ENCODE measurements at regions not wholly inside any gene's neighbourhood (a gene's known extent, or its start where the extent isn't known, plus 50 kb on each side); places are given as distances from the start of the nearest gene placed in this dataset.

DNA sequence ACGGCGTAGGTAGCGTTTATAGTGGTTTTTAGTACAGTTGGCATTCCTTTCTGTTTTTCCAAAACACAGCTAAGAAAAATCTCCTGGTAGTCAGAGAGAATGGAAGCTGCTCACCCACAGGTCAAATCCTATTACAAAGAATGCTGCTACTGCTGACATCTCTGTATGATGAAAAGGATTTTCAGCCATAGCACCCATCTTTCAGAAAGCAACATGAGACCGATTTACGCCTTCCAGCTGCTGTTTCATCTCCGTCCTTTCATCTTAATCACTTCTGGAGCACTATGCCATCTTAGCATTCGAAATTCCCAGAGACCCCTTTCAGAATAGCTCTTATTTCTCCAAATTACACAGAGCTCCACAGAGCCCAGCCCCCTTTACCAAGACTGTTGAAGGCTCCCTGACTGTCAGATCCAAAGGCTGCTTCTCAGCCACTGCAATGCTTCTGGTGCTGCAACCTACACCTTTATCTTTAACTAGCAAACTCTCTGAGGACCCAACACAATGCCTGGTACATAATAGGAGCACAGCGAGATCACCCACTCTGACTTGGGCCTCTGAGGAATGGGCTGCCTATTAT, 211.8 kb downstream of the NEDD1 start:
- no peak for DNase-seq (ENCODE audit: low spot score)
- no peaks in the 10 kb centered on the region for H3K4me1 ChIP-seq (ENCODE audit: insufficient read depth, low read length, poor library complexity, severe bottlenecking)
- no peaks in the 10 kb centered on the region for H3K36me3 ChIP-seq (ENCODE audit: insufficient read depth, low read length, poor library complexity, severe bottlenecking)
- ChIA-PET CTCF (no interaction called here), POLR2A (ENCODE audit: low non-redundant PET) (no interaction called here)
- H3K27me3 ChIP-seq (replicated peaks; ENCODE audit: insufficient read depth, low read depth, low read length, poor library complexity) = peaks cover 15% of the 10 kb centered on the region
- TF ChIP-seq CTCF (conservative IDR thresholded peaks at IDR 0.05; ENCODE audit: low read depth, low read length) (no peak), EZH2 (IDR thresholded peaks at IDR 0.05; ENCODE audit: borderline replicate concordance, low read depth, low read length, poor library complexity, severe bottlenecking) (no peak)
- BruUV-seq (replicated peaks) = no TSS peak
- no peak overlapping the region for H3K4me3 ChIP-seq (ENCODE audit: low read depth, low read length, poor library complexity, severe bottlenecking)
- intact Hi-C loops (cut with micrococcal nuclease; ENCODE audit: unreplicated experiment) = no loop called here
- no peak overlapping the region for H3K27ac ChIP-seq (ENCODE audit: low read depth, low read length, poor library complexity, severe bottlenecking)
- no peaks in the 10 kb centered on the region for H3K9me3 ChIP-seq (ENCODE audit: low read depth, low read length, poor library complexity, severe bottlenecking)

- Histone ChIP-seq H3K27ac (ENCODE audit: low read depth, low read length, poor library complexity, severe bottlenecking) (no peak overlapping the region), H3K27me3 (replicated peaks; ENCODE audit: insufficient read depth, low read depth, low read length, poor library complexity) (peaks cover 25% of the 10 kb centered on the region), H3K4me1 (ENCODE audit: insufficient read depth, low read length, poor library complexity, severe bottlenecking) (no peaks in the 10 kb centered on the region), H3K36me3 (ENCODE audit: insufficient read depth, low read length, poor library complexity, severe bottlenecking) (no peaks in the 10 kb centered on the region), H3K4me3 (ENCODE audit: low read depth, low read length, poor library complexity, severe bottlenecking) (no peak overlapping the region), H3K9me3 (ENCODE audit: low read depth, low read length, poor library complexity, severe bottlenecking) (no peaks in the 10 kb centered on the region)
- POLR2A ChIA-PET (ENCODE audit: low non-redundant PET) = no interaction called here
- CTCF ChIA-PET = no interaction called here
- BruUV-seq (replicated peaks) = no TSS peak
- no peak for DNase-seq (ENCODE audit: low spot score)
- intact Hi-C loops (cut with micrococcal nuclease; ENCODE audit: unreplicated experiment) = no loop called here
- no peak for TF ChIP-seq EZH2 (IDR thresholded peaks at IDR 0.05; ENCODE audit: borderline replicate concordance, low read depth, low read length, poor library complexity, severe bottlenecking)
- no peak for TF ChIP-seq CTCF (conservative IDR thresholded peaks at IDR 0.05; ENCODE audit: low read depth, low read length)
Measured at GRCh38 chr12:97127061-97127460, 220.0 kb downstream of the NEDD1 start.

GRCh38 chr12:97131220-97131981, 224.3 kb downstream of the NEDD1 start:
- peak; percentile 6 for DNase-seq (ENCODE audit: low spot score)
- Histone ChIP-seq H3K4me3 (ENCODE audit: low read depth, low read length, poor library complexity, severe bottlenecking) (no peak overlapping the region), H3K27ac (ENCODE audit: low read depth, low read length, poor library complexity, severe bottlenecking) (no peak overlapping the region), H3K4me1 (ENCODE audit: insufficient read depth, low read length, poor library complexity, severe bottlenecking) (no peaks in the 10 kb centered on the region), H3K36me3 (ENCODE audit: insufficient read depth, low read length, poor library complexity, severe bottlenecking) (no peaks in the 10 kb centered on the region), H3K9me3 (ENCODE audit: low read depth, low read length, poor library complexity, severe bottlenecking) (no peaks in the 10 kb centered on the region), H3K27me3 (replicated peaks; ENCODE audit: insufficient read depth, low read depth, low read length, poor library complexity) (peaks cover 18% of the 10 kb centered on the region)
- intact Hi-C loops (cut with micrococcal nuclease; ENCODE audit: unreplicated experiment) = no loop called here
- ChIA-PET POLR2A (ENCODE audit: low non-redundant PET) (no interaction called here), CTCF (no interaction called here)
- BruUV-seq (replicated peaks) = no TSS peak
- no peak for TF ChIP-seq EZH2 (IDR thresholded peaks at IDR 0.05; ENCODE audit: borderline replicate concordance, low read depth, low read length, poor library complexity, severe bottlenecking)
- TF ChIP-seq CTCF (conservative IDR thresholded peaks at IDR 0.05; ENCODE audit: low read depth, low read length) = no peak

Data from A673 (cell line).